ENCODE measurements at regions not wholly inside any gene's neighbourhood (a gene's known extent, or its start where the extent isn't known, plus 50 kb on each side); places are given as distances from the start of the nearest gene placed in this dataset.
"Not testable (repeated sequence)": the region's sequence is repeated elsewhere in the genome, so short reads cannot be mapped to it uniquely, and the experiment has no call there.

DNA sequence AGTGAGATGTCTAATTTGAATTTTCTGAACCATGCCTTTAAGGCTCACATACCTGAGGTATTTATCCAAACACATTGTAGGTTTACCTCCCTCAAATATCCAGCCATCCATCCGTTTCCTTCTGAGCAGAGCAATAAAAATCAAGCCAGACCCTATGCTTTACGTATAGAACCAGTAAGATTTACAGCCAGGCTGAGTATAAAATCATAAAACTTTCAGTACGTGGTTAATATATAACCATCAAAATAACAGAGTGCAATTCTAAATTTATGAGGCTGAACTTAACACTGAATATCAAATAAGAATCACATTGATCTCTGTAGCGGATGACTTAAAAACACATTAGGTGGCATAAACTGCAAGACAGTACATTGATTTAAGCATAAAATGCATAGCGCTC is 877.9 kb upstream of the WWC1 start:
- DNase-seq, result no peak

DNA sequence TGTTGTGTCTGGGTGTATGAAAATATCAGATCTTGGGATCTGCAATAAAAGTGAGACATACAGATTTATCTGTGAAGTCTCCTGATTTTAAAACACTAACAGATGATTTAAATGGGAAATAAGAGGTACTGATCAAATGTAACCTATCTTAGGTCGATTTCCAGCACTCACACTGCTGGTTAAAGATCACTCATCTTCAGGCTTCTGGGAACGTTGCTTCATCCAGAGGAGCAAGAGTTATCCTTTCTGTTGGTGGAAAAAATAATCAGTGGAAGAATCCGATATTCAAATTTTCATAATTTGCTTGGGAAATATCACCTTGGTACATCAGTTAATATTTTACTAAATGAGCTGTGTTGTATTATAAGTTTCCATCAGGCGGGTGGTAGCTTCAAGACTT is 876.8 kb upstream of the WWC1 start:
- DNase-seq, result no peak

GRCh38 chr5:167415779-167416746 is 875.4 kb upstream of the WWC1 start:
- DNase-seq, result no peak

GRCh38 chr5:167417662-167418061 is 873.8 kb upstream of the WWC1 start:
- no peak for DNase-seq

- DNase-seq, result no peak
Measured at GRCh38 chr5:167425161-167425560, 866.3 kb upstream of the WWC1 start.

DNA sequence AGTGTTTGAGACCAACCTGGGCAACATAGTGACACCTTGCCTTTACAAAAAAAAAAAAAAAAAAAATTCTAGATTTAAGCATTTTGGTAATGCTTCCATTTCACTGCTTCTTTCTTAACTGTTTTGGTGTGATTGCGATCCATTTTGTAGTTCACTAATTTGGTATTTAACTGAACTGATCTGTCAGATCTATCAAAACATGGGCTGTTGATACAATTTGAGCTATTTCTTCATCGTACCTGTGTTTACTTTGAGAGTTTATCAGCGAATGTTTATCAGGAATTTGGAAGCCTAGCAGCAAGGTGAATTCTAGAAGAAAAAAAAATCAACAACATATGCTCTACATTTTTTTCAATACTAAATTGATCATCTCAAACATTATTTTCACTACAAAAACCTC is 864.9 kb upstream of the WWC1 start:
- DNase-seq, result no peak

DNA sequence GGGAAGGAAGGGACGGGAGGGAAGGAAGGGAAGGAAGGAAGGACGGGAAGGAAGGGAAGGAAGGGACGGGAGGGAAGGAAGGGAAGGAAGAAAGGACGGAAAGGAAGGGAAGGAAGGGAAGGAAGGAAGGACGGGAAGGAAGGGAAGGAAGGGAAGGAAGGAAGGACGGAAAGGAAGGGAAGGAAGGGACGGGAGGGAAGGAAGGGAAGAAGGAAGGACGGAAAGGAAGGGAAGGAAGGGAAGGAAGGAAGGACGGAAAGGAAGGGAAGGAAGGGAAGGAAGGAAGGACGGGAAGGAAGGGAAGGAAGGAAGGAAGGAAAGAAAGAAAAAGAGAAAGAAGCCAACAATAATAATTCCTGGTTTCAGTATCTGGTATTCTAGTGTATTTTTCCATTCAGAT is 863.8 kb upstream of the WWC1 start:
- not testable (repeated sequence) for DNase-seq

GRCh38 chr5:167440846-167441245 is 850.6 kb upstream of the WWC1 start:
- DNase-seq, result no peak

DNA sequence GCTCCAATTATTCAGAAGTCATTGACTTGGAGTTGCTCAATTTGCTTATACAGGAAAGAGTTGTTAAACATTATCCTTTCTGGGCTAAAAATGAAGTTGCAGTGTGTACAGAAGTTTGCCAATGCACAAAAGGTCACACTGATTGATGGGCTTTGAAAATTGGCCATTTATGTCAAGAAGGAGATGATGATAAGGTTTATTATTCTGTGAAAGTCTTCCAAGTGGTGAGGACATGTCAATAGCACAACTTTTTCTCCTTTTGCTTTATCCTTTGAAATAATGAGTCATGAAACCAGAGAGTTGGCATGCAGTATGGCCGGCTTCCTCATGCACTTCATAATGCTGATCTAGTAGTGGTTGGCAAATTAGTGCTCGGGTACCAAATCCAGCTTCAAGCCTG is 848.5 kb upstream of the WWC1 start:
- DNase-seq, result no peak

- DNase-seq, result no peak
Measured at GRCh38 chr5:167447466-167448375, 843.7 kb upstream of the WWC1 start.

GRCh38 chr5:167448376-167448775 is 843.1 kb upstream of the WWC1 start:
- no peak for DNase-seq

- DNase-seq, result no peak
Measured at GRCh38 chr5:167451076-167451475, 840.4 kb upstream of the WWC1 start.

DNA sequence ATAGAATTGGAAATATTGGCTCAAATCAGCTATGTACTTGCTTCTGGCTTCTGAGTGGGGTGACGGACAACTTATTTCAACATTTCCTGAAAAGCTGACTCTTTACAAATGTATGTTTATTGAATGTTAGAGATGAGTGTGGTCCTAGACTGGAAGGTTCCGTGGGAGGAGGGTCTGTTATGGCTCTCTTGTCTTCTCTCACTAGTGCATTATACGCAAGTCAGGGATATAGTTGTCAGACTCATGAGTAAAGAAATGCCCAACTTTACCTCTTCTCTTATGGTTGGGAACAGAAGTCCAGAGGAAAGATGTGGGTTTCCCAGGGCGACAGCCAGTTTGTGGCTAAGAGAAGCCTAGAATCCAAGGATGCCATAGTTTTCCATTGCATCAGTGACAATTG is 839.3 kb upstream of the WWC1 start:
- no peak for DNase-seq

- no peak for DNase-seq
Measured at GRCh38 chr5:167453246-167454030, 838.0 kb upstream of the WWC1 start.

DNA sequence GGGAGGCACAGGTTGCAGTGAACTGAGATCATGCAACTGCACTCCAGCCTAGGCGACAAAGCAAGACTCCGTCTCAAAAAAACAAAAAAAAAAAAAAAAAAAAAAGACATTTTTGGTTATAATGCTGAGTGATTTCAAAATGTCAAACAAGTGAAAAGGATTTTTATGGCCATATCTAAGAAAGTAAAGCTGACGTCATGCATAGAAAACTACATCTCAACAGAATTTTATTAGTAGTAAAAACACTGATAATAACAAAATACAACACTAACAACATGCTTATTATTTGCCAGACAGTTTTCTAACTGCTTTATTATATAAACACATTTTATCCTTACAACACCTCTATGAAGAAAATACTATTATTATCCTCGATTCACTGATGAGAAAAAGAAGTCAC is 833.0 kb upstream of the WWC1 start:
- DNase-seq, result no peak

GRCh38 chr5:167460449-167461020 is 830.9 kb upstream of the WWC1 start:
- DNase-seq, result no peak

GRCh38 chr5:167463939-167464338 is 827.5 kb upstream of the WWC1 start:
- no peak for DNase-seq

- DNase-seq, result no peak
Measured at GRCh38 chr5:167466992-167467391, 824.5 kb upstream of the WWC1 start.

GRCh38 chr5:167472566-167473108 is 818.8 kb upstream of the WWC1 start:
- peak; percentile 43 for DNase-seq

DNA sequence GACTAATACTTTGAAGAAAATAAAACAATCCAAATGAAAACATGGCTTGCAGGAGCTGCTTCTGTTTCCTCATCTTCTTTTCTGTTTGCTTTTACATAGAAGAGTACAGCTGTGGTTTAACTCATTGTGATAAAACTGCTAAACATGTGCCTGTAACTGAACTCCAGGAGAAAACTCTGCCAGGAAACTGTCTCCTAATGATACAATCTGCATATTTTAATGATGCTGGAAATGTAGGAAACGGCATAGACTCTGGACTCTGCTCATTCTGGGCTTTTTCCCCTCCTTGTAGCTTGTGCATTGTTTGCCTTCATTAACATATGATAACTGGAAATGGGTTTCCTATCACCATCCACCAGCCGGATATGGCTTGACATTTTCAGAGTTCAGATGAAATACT is 813.3 kb upstream of the WWC1 start:
- no peak for DNase-seq

- no peak for DNase-seq
Measured at GRCh38 chr5:167479779-167480178, 811.7 kb upstream of the WWC1 start.

Data from muscle of arm (tissue), 1 donor.